CD4-positive, CD25-positive, alpha-beta regulatory T cell (primary cell): ENCODE measurements at regions not wholly inside any gene's neighbourhood (a gene's known extent, or its start where the extent isn't known, plus 50 kb on each side); places are given as distances from the start of the nearest gene placed in this dataset.

ENCODE experiments used
- ATAC-seq, 2 donors: fragments of 150-1000 bp; cut with Tn5 transposase; one replicate each; pipeline ENCODE4 v1.10.0; 2021; ENCODE audit warnings: low read depth in 2 of 2, moderate number of reproducible peaks in 2 of 2, moderate library complexity in 1 of 2
- DNase-seq, 3 donors: peaks; one replicate each; pipeline versions ENCODE4 v3.0.0 to v3.0.0-alpha.2; 2012 to 2022; ENCODE audit warnings: mixed read lengths in 1 of 3
- H3K27ac ChIP-seq: one replicate; pipeline ENCODE4 v1.7.0; 2013; ENCODE audit warnings: mild to moderate bottlenecking, low read length; ENCODE audit not compliant: insufficient read depth, poor library complexity, severe bottlenecking
- H3K27me3 ChIP-seq: one replicate; pipeline ENCODE4 v1.7.0; 2013; ENCODE audit warnings: low read length; ENCODE audit not compliant: control insufficient read depth, insufficient read depth
- H3K36me3 ChIP-seq: one replicate; pipeline ENCODE4 v1.7.0; 2013; ENCODE audit warnings: mild to moderate bottlenecking, low read length, moderate library complexity; ENCODE audit not compliant: control insufficient read depth, insufficient read depth
- H3K4me1 ChIP-seq: 2 replicates; pipeline ENCODE4 v1.7.0; 2013; ENCODE audit warnings: mild to moderate bottlenecking, low read length; ENCODE audit not compliant: insufficient read depth, control insufficient read depth, poor library complexity, severe bottlenecking
- H3K4me3 ChIP-seq: one replicate; pipeline ENCODE4 v1.7.0; 2013; ENCODE audit warnings: low read depth, mild to moderate bottlenecking, low read length, moderate library complexity
- H3K9me3 ChIP-seq, 2 experiments: 1 replicate in 1 of 2; 2 replicates in 1 of 2; pipeline ENCODE4 v1.7.0; 2013; ENCODE audit warnings: low read length in 2 of 2, mild to moderate bottlenecking in 1 of 2, moderate library complexity in 1 of 2; ENCODE audit not compliant: control insufficient read depth in 2 of 2
- H3K27ac Mint-ChIP-seq, 3 donors: one replicate each; pipeline ENCODE4 v1.8.0; 2020 to 2022; ENCODE audit warnings: mild to moderate bottlenecking in 3 of 3, mixed read lengths in 3 of 3, moderate library complexity in 2 of 3
- H3K27me3 Mint-ChIP-seq: one replicate; pipeline ENCODE4 v1.8.0; 2022; ENCODE audit warnings: mild to moderate bottlenecking, mixed read lengths
- H3K36me3 Mint-ChIP-seq: one replicate; pipeline ENCODE4 v1.8.0; 2020; ENCODE audit warnings: mixed read lengths
- H3K4me1 Mint-ChIP-seq, 4 donors: one replicate each; pipeline ENCODE4 v1.8.0; 2020 to 2022; ENCODE audit warnings: mixed read lengths in 4 of 4, mild to moderate bottlenecking in 1 of 4
- H3K4me3 Mint-ChIP-seq, 4 donors: one replicate each; pipeline ENCODE4 v1.8.0; 2020 to 2022; ENCODE audit warnings: mild to moderate bottlenecking in 4 of 4, mixed read lengths in 4 of 4, moderate library complexity in 3 of 4
- H3K9me3 Mint-ChIP-seq, 7 donors: one replicate each; pipeline ENCODE4 v1.8.0; 2020 to 2022; ENCODE audit warnings: mixed read lengths in 7 of 7, mild to moderate bottlenecking in 3 of 7, moderate library complexity in 2 of 7

DNA sequence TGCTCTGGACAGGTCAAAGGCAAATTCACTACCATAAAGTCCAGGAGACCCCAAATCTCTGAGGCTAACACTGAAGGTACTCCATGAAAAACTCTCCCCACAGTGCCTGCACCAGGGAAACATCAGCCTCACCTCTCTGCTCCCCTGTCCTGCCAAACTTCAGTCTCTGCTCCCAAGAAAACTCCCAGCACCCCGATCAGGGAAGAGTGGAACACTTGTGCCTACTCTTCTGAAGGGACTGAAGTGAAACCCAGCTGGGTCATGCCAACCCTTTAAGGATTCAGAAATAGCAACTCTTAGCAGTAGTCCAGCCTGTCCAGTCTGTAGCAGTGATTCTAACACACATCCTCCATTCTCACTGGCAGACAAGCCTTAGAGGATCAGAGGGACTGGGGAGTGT is 124.2 kb downstream of the FAM174B start:
- no peaks in the 10 kb centered on the region for H3K4me1 ChIP-seq
- no peak overlapping the region for H3K4me3 ChIP-seq
- Mint-ChIP-seq H3K9me3 (peaks cover 0 to 10% (median 5%) of the 10 kb centered on the region in 7 donors), H3K27ac (no peak overlapping the region), H3K36me3 (no peaks in the 10 kb centered on the region), H3K4me1 (no peaks in the 10 kb centered on the region), H3K4me3 (no peak overlapping the region), H3K27me3 (peaks cover 19% of the 10 kb centered on the region)
- no peaks in the 10 kb centered on the region for H3K27me3 ChIP-seq
- peaks cover 0 to 11% of the 10 kb centered on the region in 2 experiments for H3K9me3 ChIP-seq
- DNase-seq (no peak), ATAC-seq (no peak)
- H3K36me3 ChIP-seq, result no peaks in the 10 kb centered on the region
- no peak overlapping the region for H3K27ac ChIP-seq

DNA sequence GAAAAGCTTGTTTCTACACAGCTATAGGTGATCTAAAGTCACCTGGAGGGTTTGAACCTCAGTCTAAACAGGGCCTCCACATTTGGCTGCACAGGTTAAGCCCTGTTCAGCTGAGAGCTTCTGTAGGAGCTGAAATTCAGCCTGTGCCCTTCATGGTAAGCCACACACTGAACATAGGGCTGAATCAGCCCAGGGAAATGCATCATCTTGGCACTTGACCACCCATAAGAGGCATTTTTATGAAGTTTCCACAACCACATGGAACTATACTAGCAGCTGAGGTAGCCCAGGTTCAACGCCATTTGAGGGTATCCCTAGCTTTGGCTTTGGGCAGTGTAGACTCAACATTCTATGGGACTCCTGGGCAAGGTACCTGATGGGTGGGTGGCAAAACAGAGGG is 126.8 kb downstream of the FAM174B start:
- no peak overlapping the region for H3K27ac Mint-ChIP-seq
- no peak for ATAC-seq
- H3K4me1 ChIP-seq, result no peaks in the 10 kb centered on the region
- H3K9me3 ChIP-seq, result no peaks in the 10 kb centered on the region
- no peak for DNase-seq
- H3K9me3 Mint-ChIP-seq, result peaks cover 0 to 2% (median 0%) of the 10 kb centered on the region in 7 donors
- H3K27me3 ChIP-seq, result no peaks in the 10 kb centered on the region
- peaks cover 15% of the 10 kb centered on the region for H3K27me3 Mint-ChIP-seq
- H3K36me3 ChIP-seq, result no peaks in the 10 kb centered on the region
- H3K4me3 ChIP-seq, result no peak overlapping the region
- H3K4me1 Mint-ChIP-seq, result peaks cover 0 to 6% (median 0%) of the 10 kb centered on the region in 4 donors
- H3K36me3 Mint-ChIP-seq, result no peaks in the 10 kb centered on the region
- no peak overlapping the region for H3K4me3 Mint-ChIP-seq
- no peak overlapping the region for H3K27ac ChIP-seq

DNA sequence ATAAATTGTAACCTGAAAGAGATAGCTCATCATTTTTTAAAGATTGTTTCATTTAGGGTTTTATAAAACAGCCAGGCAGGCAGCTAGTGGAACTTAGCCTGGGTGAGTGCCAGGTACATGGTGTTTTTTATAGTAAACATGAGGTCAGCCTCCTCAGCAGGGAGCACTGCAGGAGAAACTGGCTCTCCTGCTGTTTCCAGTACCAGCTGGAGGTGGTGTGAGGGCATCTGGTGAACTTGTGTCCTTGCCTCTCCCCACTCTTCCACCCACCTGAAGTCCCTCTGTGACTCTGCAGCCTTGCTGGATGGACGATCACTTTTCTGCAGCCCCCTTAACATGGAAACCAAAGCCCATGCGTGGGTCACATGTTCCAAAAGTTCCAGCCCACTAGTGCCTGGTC is 128.4 kb downstream of the FAM174B start:
- no peak overlapping the region for H3K27ac Mint-ChIP-seq
- Histone ChIP-seq H3K4me3 (no peak overlapping the region), H3K27ac (no peak overlapping the region), H3K36me3 (no peaks in the 10 kb centered on the region), H3K27me3 (no peaks in the 10 kb centered on the region), H3K9me3 (no peaks in the 10 kb centered on the region), H3K4me1 (no peaks in the 10 kb centered on the region)
- H3K4me3 Mint-ChIP-seq, result no peak overlapping the region
- H3K36me3 Mint-ChIP-seq, result no peaks in the 10 kb centered on the region
- peaks cover 0 to 2% (median 0%) of the 10 kb centered on the region in 7 donors for H3K9me3 Mint-ChIP-seq
- DNase-seq (no peak), ATAC-seq (no peak)
- H3K4me1 Mint-ChIP-seq, result peaks cover 0 to 6% (median 0%) of the 10 kb centered on the region in 4 donors
- H3K27me3 Mint-ChIP-seq, result peaks cover 15% of the 10 kb centered on the region

DNA sequence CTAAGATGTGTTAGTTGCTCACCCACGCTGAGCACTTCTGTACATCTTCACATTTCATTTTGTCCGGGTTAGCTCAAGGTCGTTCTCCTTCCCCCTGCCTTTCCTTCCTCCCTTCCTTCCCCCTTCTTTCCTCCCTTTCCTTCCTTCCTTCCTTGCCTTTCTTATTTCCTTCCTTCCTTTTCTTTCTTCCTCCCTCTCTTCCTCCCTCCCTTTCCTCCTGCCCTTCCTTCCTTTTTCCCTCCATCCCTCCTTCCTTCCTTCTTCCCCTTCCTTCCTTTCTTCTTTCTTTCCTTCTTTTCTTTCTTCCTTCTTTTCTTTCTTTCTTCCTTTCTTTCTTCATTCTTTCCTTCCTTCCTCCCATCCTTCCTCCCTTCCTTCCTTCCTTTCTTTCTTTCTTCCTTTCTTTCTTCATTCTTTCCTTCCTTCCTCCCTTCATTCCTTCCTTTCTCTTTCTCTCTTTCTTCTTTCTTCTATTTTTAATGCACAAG is 129.8 kb downstream of the FAM174B start:
- Mint-ChIP-seq H3K27ac (no peak overlapping the region), H3K36me3 (no peaks in the 10 kb centered on the region), H3K27me3 (peaks cover 11% of the 10 kb centered on the region), H3K4me3 (no peak overlapping the region), H3K4me1 (peaks cover 0 to 8% (median 5%) of the 10 kb centered on the region in 4 donors), H3K9me3 (peaks cover 0 to 2% (median 0%) of the 10 kb centered on the region in 7 donors)
- H3K27me3 ChIP-seq, result no peaks in the 10 kb centered on the region
- ATAC-seq, result no peak
- H3K27ac ChIP-seq, result no peak overlapping the region
- H3K4me1 ChIP-seq, result no peaks in the 10 kb centered on the region
- no peaks in the 10 kb centered on the region for H3K9me3 ChIP-seq
- H3K4me3 ChIP-seq, result no peak overlapping the region
- H3K36me3 ChIP-seq, result no peaks in the 10 kb centered on the region
- no peak for DNase-seq

DNA sequence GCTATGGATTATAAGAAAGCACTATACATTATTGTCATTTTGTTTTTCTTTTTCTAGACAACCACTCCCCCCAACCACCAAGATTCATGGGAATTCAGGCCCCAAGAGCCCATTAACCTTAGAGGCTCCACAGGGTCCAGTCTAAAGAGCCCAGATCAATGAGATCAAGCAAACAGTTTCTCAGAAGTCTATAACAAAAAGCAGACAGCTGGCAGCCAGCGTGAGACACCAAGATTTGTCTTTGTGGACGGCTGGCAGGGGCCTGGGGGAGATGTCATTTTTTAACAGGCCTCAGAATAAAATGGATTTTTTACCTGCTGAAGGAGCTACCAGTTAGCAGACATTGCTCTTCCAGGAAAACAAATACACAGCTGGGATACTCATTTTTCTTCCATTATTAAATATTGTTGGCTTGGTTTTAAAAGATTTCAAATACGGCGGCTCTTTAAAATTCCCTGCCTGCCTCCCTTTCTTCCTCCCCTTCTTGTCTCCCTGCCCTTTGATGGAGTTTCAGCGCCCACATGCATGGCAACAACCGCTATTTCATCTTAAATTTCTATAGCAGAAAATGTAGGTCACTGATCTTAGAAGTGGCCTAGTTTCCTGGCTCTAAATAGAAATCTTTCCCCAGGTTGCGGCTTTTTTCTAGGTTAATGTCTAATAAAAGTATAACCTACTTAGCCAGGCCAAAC is 130.6 kb downstream of the FAM174B start:
- H3K4me3 Mint-ChIP-seq, result no peak overlapping the region

DNA sequence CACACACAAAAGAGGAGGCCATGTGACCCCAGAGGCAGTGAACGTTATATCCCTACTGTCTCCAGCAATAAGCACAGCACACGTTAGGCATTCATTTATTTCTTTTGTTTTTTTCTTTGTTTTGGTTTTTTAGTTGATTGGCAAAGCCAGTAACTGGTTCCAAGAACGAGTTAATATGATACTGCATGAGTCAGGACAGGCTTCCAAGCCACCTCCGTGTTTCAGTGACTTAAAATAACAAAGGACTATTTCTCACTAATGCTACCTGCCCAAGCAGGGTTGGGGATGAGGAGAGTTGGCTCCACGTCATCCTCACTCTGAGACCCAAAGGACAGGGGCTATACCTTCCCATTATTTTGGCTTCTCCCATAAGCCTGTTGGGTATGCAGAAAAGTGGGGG is 130.5 kb downstream of the ST8SIA2 start:
- Histone ChIP-seq H3K4me1 (no peaks in the 10 kb centered on the region), H3K36me3 (no peaks in the 10 kb centered on the region), H3K9me3 (no peaks in the 10 kb centered on the region), H3K27ac (no peak overlapping the region), H3K4me3 (no peak overlapping the region), H3K27me3 (no peaks in the 10 kb centered on the region)
- Mint-ChIP-seq H3K36me3 (no peaks in the 10 kb centered on the region), H3K27ac (no peak overlapping the region), H3K4me1 (peaks cover 0 to 8% (median 5%) of the 10 kb centered on the region in 4 donors), H3K4me3 (no peak overlapping the region), H3K9me3 (peaks cover 0 to 2% (median 0%) of the 10 kb centered on the region in 7 donors), H3K27me3 (no peaks in the 10 kb centered on the region)
- no peak for ATAC-seq
- no peak for DNase-seq

More for the DNA sequence above, 130.6 kb downstream of the FAM174B start:
- no peak overlapping the region for H3K27ac ChIP-seq
- H3K27ac Mint-ChIP-seq, result no peak overlapping the region
- DNase-seq (no peak), ATAC-seq (no peak)
- peaks cover 0 to 2% (median 0%) of the 10 kb centered on the region in 7 donors for H3K9me3 Mint-ChIP-seq
- no peaks in the 10 kb centered on the region for H3K36me3 Mint-ChIP-seq
- H3K36me3 ChIP-seq, result no peaks in the 10 kb centered on the region
- H3K9me3 ChIP-seq, result no peaks in the 10 kb centered on the region
- H3K4me1 Mint-ChIP-seq, result peaks cover 0 to 8% (median 5%) of the 10 kb centered on the region in 4 donors
- H3K4me3 ChIP-seq, result no peak overlapping the region
- H3K27me3 ChIP-seq, result no peaks in the 10 kb centered on the region
- peaks cover 7% of the 10 kb centered on the region for H3K27me3 Mint-ChIP-seq
- no peaks in the 10 kb centered on the region for H3K4me1 ChIP-seq

DNA sequence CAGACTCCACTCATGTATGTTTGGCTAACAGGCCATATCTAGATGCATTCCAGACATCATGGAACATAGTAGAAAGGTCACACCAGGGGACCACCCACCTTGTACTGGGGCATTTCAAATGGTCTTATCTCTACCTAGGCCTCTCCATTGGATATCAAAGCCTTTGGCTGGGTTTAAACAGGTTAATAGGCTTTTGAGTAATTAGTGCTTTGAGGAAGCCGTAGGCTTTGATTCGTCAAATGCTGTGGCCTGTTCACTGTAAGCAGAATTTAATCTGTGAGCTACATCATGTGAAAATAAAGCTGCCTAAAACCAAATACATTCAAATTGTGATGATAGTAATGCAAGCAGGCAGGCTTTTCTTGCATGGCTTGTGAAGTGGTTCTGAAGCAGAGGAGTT is 129.5 kb downstream of the ST8SIA2 start:
- Histone ChIP-seq H3K9me3 (no peaks in the 10 kb centered on the region), H3K36me3 (no peaks in the 10 kb centered on the region), H3K4me3 (no peak overlapping the region), H3K27ac (no peak overlapping the region), H3K27me3 (no peaks in the 10 kb centered on the region), H3K4me1 (no peaks in the 10 kb centered on the region)
- Mint-ChIP-seq H3K4me1 (peaks cover 0 to 8% (median 5%) of the 10 kb centered on the region in 4 donors), H3K27me3 (no peaks in the 10 kb centered on the region), H3K27ac (no peak overlapping the region), H3K9me3 (peaks cover 0 to 2% (median 0%) of the 10 kb centered on the region in 7 donors), H3K36me3 (no peaks in the 10 kb centered on the region), H3K4me3 (no peak overlapping the region)
- no peak for DNase-seq
- ATAC-seq, result no peak

DNA sequence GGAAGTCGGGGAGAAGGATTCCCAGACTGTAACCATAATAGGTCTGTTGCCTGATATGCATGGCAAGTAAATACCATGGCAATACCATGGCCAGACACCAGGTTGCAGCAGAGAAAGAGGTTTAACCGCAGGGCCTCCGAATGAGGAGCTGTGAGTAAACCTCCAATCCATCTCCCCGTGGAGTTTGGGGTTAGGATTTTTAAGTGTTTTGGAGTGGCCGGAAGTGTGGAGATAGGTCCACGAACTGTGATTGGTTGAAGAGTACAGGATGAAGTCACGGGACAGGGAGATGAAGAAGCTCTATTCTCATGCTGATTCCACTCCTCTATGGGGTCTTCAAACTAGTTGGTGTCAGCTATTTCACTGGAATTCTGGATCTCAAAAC is 127.9 kb downstream of the ST8SIA2 start:
- Histone ChIP-seq H3K4me1 (no peaks in the 10 kb centered on the region), H3K27ac (no peak overlapping the region), H3K4me3 (no peak overlapping the region), H3K36me3 (no peaks in the 10 kb centered on the region), H3K27me3 (no peaks in the 10 kb centered on the region), H3K9me3 (no peaks in the 10 kb centered on the region)
- peaks cover 0 to 2% (median 0%) of the 10 kb centered on the region in 7 donors for H3K9me3 Mint-ChIP-seq
- no peak overlapping the region for H3K4me3 Mint-ChIP-seq
- no peaks in the 10 kb centered on the region for H3K27me3 Mint-ChIP-seq
- no peak for ATAC-seq
- H3K27ac Mint-ChIP-seq, result no peak overlapping the region
- peak; percentile 9 to 52 (median 21) for DNase-seq
- H3K36me3 Mint-ChIP-seq, result no peaks in the 10 kb centered on the region
- peaks cover 0 to 8% (median 5%) of the 10 kb centered on the region in 4 donors for H3K4me1 Mint-ChIP-seq
